ENCODE measurements at regions not wholly inside any gene's neighbourhood (a gene's known extent, or its start where the extent isn't known, plus 50 kb on each side); places are given as distances from the start of the nearest gene placed in this dataset.

GRCh38 chrX:131958724-131959123, 64.4 kb upstream of the STK26 start:
- Mint-ChIP-seq H3K27ac (no peak overlapping the region), H3K27me3 (no peaks in the 10 kb centered on the region), H3K9me3 (peaks cover 3% of the 10 kb centered on the region), H3K36me3 (peaks cover 1% of the 10 kb centered on the region), H3K4me1 (peaks cover 10% of the 10 kb centered on the region), H3K4me3 (no peak overlapping the region)
- CTCF ChIA-PET, result no interaction called here
- no peak for DNase-seq

- DNase-seq, result no peak
- H3K27ac Mint-ChIP-seq, result peak overlapping the region; percentile 31
- peaks cover 5% of the 10 kb centered on the region for H3K4me1 Mint-ChIP-seq
- no peaks in the 10 kb centered on the region for H3K9me3 Mint-ChIP-seq
- H3K4me3 Mint-ChIP-seq, result no peak overlapping the region
- no peaks in the 10 kb centered on the region for H3K27me3 Mint-ChIP-seq
- H3K36me3 Mint-ChIP-seq, result no peaks in the 10 kb centered on the region
- CTCF ChIA-PET, result no interaction called here
These were observed 52.8 kb upstream of the STK26 start for GRCh38 chrX:131970347-131970746.

Measured in activated naive CD4-positive, alpha-beta T cell treated with anti-CD3 and anti-CD28 coated beads, Interleukin-2, amount 10 ng/mL, durations not matched to agents 7 days and 5 days (primary cell).